ENCODE measurements at regions not wholly inside any gene's neighbourhood (a gene's known extent, or its start where the extent isn't known, plus 50 kb on each side); places are given as distances from the start of the nearest gene placed in this dataset.

DNA sequence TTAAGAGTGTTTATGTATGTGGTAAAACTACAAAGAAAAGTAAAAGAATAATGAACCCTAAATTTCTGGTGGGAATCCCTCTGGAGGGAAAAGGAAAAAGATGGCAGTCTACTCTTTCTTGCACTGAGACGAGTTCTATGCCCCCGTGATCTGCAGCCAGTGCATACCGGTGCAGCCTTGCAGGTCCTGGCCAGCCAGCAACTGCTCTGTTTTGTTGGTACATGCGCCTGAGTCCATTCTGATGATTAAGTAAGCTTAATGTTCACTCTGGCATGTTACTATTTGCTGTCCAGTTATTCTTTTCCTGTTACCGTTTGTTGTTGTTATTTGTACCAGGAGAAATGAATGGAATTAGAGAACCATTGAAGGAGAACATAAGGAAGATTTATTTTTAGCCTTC lies 95.1 kb upstream of the TMC3 start:
- TF ChIP-seq, protein P1, sequence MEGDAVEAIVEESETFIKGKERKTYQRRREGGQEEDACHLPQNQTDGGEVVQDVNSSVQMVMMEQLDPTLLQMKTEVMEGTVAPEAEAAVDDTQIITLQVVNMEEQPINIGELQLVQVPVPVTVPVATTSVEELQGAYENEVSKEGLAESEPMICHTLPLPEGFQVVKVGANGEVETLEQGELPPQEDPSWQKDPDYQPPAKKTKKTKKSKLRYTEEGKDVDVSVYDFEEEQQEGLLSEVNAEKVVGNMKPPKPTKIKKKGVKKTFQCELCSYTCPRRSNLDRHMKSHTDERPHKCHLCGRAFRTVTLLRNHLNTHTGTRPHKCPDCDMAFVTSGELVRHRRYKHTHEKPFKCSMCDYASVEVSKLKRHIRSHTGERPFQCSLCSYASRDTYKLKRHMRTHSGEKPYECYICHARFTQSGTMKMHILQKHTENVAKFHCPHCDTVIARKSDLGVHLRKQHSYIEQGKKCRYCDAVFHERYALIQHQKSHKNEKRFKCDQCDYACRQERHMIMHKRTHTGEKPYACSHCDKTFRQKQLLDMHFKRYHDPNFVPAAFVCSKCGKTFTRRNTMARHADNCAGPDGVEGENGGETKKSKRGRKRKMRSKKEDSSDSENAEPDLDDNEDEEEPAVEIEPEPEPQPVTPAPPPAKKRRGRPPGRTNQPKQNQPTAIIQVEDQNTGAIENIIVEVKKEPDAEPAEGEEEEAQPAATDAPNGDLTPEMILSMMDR (conservative IDR thresholded peaks at IDR 0.05 in 1 of 2, IDR thresholded peaks at IDR 0.05 in 1 of 2; ENCODE audit: extremely low read depth in 1 of 2, insufficient read depth in 1 of 2, low read depth in 1 of 2, low read length in 2 of 2): no peak
- TF ChIP-seq EZH2 (IDR thresholded peaks at IDR 0.05; ENCODE audit: borderline replicate concordance, low read length): no peak
